PC-9 (cell line): ENCODE measurements at regions not wholly inside any gene's neighbourhood (a gene's known extent, or its start where the extent isn't known, plus 50 kb on each side); places are given as distances from the start of the nearest gene placed in this dataset.
A peak's percentile ranks its signal among the peaks of the same experiment; 100 is the strongest.

ENCODE experiments used
- BruUV-seq: library from RNA; stranded (reverse); fragments of 400-500 nt; replicated peaks from 2 replicates; lab custom pipeline; 2021; lab: Mats Ljungman, UMichigan
- CTCF ChIA-PET: fragments of 300-600 bp; sonication (Branson Sonifier 250); formaldehyde crosslinking; loops from one replicate; lab custom pipeline; 2022; ENCODE audit warnings: antibody characterized with exemption; lab: Charles Lee
- POLR2A ChIA-PET: fragments of 300-600 bp; sonication (Branson Sonifier 250); formaldehyde crosslinking; loops from one replicate; lab custom pipeline; 2022; ENCODE audit warnings: antibody characterized with exemption; ENCODE audit not compliant: unreplicated experiment; lab: Charles Lee
- DNase-seq, 2 experiments: peaks; one replicate each; pipeline versions ENCODE4 v3.0.0 to v3.0.0-alpha.2; 2015 to 2022; ENCODE audit warnings: mixed read lengths in 1 of 2
- H2AFZ ChIP-seq: fragments of 200-600 bp; sonication (generic); 2 replicates; pipeline ENCODE4 v1.8.1; 2017; ENCODE audit warnings: antibody characterized with exemption
- H3F3A ChIP-seq: fragments of 200-600 bp; sonication (generic); 2 replicates; pipeline ENCODE4 v1.8.1; 2017; ENCODE audit warnings: antibody characterized with exemption, mild to moderate bottlenecking, low read depth; ENCODE audit not compliant: insufficient read depth
- H3K27ac ChIP-seq: fragments of 200-600 bp; sonication (generic); 2 replicates; pipeline ENCODE4 v1.6.1; 2016; ENCODE audit warnings: mixed run types
- H3K27me3 ChIP-seq: fragments of 200-600 bp; sonication (generic); 2 replicates; pipeline ENCODE4 v1.6.1; 2016; ENCODE audit warnings: low read depth, mixed run types; ENCODE audit not compliant: insufficient read depth
- H3K36me3 ChIP-seq: fragments of 200-600 bp; sonication (generic); 2 replicates; pipeline ENCODE4 v1.6.1; 2016; ENCODE audit warnings: low read depth, mixed run types
- H3K4me1 ChIP-seq: fragments of 200-600 bp; sonication (generic); replicated peaks from 2 replicates; pipeline ENCODE4 v1.6.1; 2016; ENCODE audit warnings: mixed run types; ENCODE audit not compliant: insufficient read depth
- H3K4me2 ChIP-seq: fragments of 200-600 bp; sonication (generic); 2 replicates; pipeline ENCODE4 v1.6.1; 2017; ENCODE audit warnings: mixed run types
- H3K4me3 ChIP-seq: fragments of 200-600 bp; sonication (generic); 2 replicates; pipeline ENCODE4 v1.6.1; 2016; ENCODE audit warnings: mixed run types
- H3K79me2 ChIP-seq: fragments of 200-600 bp; sonication (generic); 2 replicates; pipeline ENCODE4 v1.6.1; 2017; ENCODE audit warnings: low read depth, mixed run types
- H3K9me2 ChIP-seq: fragments of 200-600 bp; sonication (generic); 2 replicates; pipeline ENCODE4 v1.8.1; 2017; ENCODE audit warnings: mild to moderate bottlenecking; ENCODE audit not compliant: insufficient read depth
- H3K9me3 ChIP-seq: fragments of 200-600 bp; sonication (generic); 2 replicates; pipeline ENCODE4 v1.8.1; 2016; ENCODE audit warnings: low read depth; ENCODE audit not compliant: insufficient read depth
- H4K20me1 ChIP-seq: fragments of 200-600 bp; sonication (generic); 2 replicates; pipeline ENCODE4 v1.8.1; 2017; ENCODE audit not compliant: insufficient read depth
- CTCF ChIP-seq: fragments of 200-600 bp; sonication (generic); conservative IDR thresholded peaks from 2 replicates; pipeline ENCODE4 v1.6.1; 2017; ENCODE audit warnings: mixed run types, antibody characterized with exemption, mild to moderate bottlenecking, moderate library complexity
- EZH2 ChIP-seq: fragments of 200-600 bp; sonication (generic); IDR thresholded peaks from 2 replicates; pipeline ENCODE4 v1.8.0; 2017; ENCODE audit warnings: antibody characterized with exemption, low read depth
- intact Hi-C: fragments of 100-400 bp; cut with micrococcal nuclease; formaldehyde crosslinking; loops from one replicate; pipeline ENCODE4 v1.10.0; 2022; ENCODE audit not compliant: unreplicated experiment

- no peaks in the 10 kb centered on the region; the same call in 1 of the 2 replicates for H3F3A ChIP-seq
- no peaks in the 10 kb centered on the region; the same call in 1 of the 2 replicates for H3K9me2 ChIP-seq
- H2AFZ ChIP-seq: no peak overlapping the region
- no peaks in the 10 kb centered on the region for H3K79me2 ChIP-seq
- H3K4me3 ChIP-seq: no peak overlapping the region
- BruUV-seq: no TSS peak
- H3K36me3 ChIP-seq: no peaks in the 10 kb centered on the region
- H3K4me1 ChIP-seq: peaks cover 14% of the 10 kb centered on the region; the same call in 1 of the 2 replicates
- POLR2A ChIA-PET: no interaction called here
- no peaks in the 10 kb centered on the region for H3K27me3 ChIP-seq
- no peaks in the 10 kb centered on the region for H4K20me1 ChIP-seq
- H3K27ac ChIP-seq: no peak overlapping the region
- H3K4me2 ChIP-seq: no peak overlapping the region
- intact Hi-C loops: no loop called here
- TF ChIP-seq CTCF (no peak), EZH2 (no peak)
- no peaks in the 10 kb centered on the region for H3K9me3 ChIP-seq
- peak in 1 of 2 experiments; percentile 57 for DNase-seq
- CTCF ChIA-PET: no interaction called here
These were observed 266.1 kb upstream of the NR2F2 start for GRCh38 chr15:96064351-96064756.

- intact Hi-C loops: no loop called here
- Histone ChIP-seq H4K20me1 (no peaks in the 10 kb centered on the region), H3K9me2 (no peaks in the 10 kb centered on the region; the same call in 1 of the 2 replicates), H3K4me1 (peaks cover 14% of the 10 kb centered on the region; the same call in 1 of the 2 replicates), H3F3A (peaks cover 6% of the 10 kb centered on the region; the same call in 1 of the 2 replicates), H2AFZ (no peak overlapping the region), H3K36me3 (no peaks in the 10 kb centered on the region), H3K9me3 (no peaks in the 10 kb centered on the region), H3K79me2 (no peaks in the 10 kb centered on the region), H3K27me3 (no peaks in the 10 kb centered on the region), H3K27ac (no peak overlapping the region), H3K4me3 (no peak overlapping the region), H3K4me2 (no peak overlapping the region)
- CTCF ChIA-PET: no interaction called here
- BruUV-seq: no TSS peak
- POLR2A ChIA-PET: no interaction called here
- TF ChIP-seq EZH2: no peak
- no peak for TF ChIP-seq CTCF
- no peak for DNase-seq
These were observed 264.4 kb upstream of the NR2F2 start for GRCh38 chr15:96066126-96066525.

- Histone ChIP-seq H3K9me3 (no peaks in the 10 kb centered on the region), H3K27me3 (no peaks in the 10 kb centered on the region), H4K20me1 (no peaks in the 10 kb centered on the region), H2AFZ (no peak overlapping the region), H3F3A (peaks cover 6% of the 10 kb centered on the region; the same call in 1 of the 2 replicates), H3K4me1 (peaks cover 14% of the 10 kb centered on the region; the same call in 1 of the 2 replicates), H3K79me2 (no peaks in the 10 kb centered on the region), H3K4me3 (no peak overlapping the region), H3K4me2 (no peak overlapping the region), H3K27ac (no peak overlapping the region), H3K9me2 (no peaks in the 10 kb centered on the region; the same call in 1 of the 2 replicates), H3K36me3 (no peaks in the 10 kb centered on the region)
- no peak for DNase-seq
- BruUV-seq: no TSS peak
- POLR2A ChIA-PET: no interaction called here
- no peak for TF ChIP-seq CTCF
- TF ChIP-seq EZH2: no peak
- intact Hi-C loops: no loop called here
- CTCF ChIA-PET: no interaction called here
These were observed 263.5 kb upstream of the NR2F2 start for GRCh38 chr15:96066852-96067495.
